ENCODE measurements at regions not wholly inside any gene's neighbourhood (a gene's known extent, or its start where the extent isn't known, plus 50 kb on each side); places are given as distances from the start of the nearest gene placed in this dataset.
"Not testable (repeated sequence)": the region's sequence is repeated elsewhere in the genome, so short reads cannot be mapped to it uniquely, and the experiment has no call there.

GRCh38 chr4:30867427-30867826 lies 147.3 kb downstream of the PCDH7 start:
- no peaks in the 10 kb centered on the region for H3K36me3 ChIP-seq (ENCODE audit: control insufficient read depth in 2 of 2, extremely low read depth in 1 of 2, insufficient read depth in 1 of 2, low read length in 1 of 2)
- POLR2A ChIA-PET: no interaction called here
- no peaks in the 10 kb centered on the region for H3K27me3 Mint-ChIP-seq
- no peak overlapping the region for H3K27ac ChIP-seq (ENCODE audit: low read length)
- DNase-seq (no peak), ATAC-seq (replicated peaks in 1 of 4) (no peak)
- no peaks in the 10 kb centered on the region for H3K4me1 Mint-ChIP-seq
- no peaks in the 10 kb centered on the region for H3K27me3 ChIP-seq (replicated peaks in 1 of 2; ENCODE audit: control insufficient read depth in 2 of 2, extremely low read depth in 1 of 2, insufficient read depth in 2 of 2, low read length in 1 of 2)
- WGBS (ENCODE audit: insufficient coverage): 95% methylated on average over 3 of the region's 3 CpGs
- H3K9me3 Mint-ChIP-seq: peaks cover 0 to 11% (median 5%) of the 10 kb centered on the region in 3 donors
- no peak overlapping the region for H3K27ac Mint-ChIP-seq
- H3K9me3 ChIP-seq: no peaks in the 10 kb centered on the region
- H3K4me1 ChIP-seq (ENCODE audit: control insufficient read depth in 1 of 2, extremely low read depth in 1 of 2, insufficient read depth in 2 of 2, low read length in 2 of 2): no peaks in the 10 kb centered on the region
- CTCF ChIA-PET: no interaction called here
- H3K4me3 Mint-ChIP-seq: no peak overlapping the region
- no peaks in the 10 kb centered on the region for H3K36me3 Mint-ChIP-seq
- H3K4me3 ChIP-seq (ENCODE audit: control insufficient read depth in 1 of 2, extremely low read depth in 1 of 2, low read length in 1 of 2): no peak overlapping the region

GRCh38 chr4:30868111-30868895 lies 148.1 kb downstream of the PCDH7 start:
- Histone ChIP-seq H3K27me3 (replicated peaks in 1 of 2; ENCODE audit: control insufficient read depth in 2 of 2, extremely low read depth in 1 of 2, insufficient read depth in 2 of 2, low read length in 1 of 2) (no peaks in the 10 kb centered on the region), H3K9me3 (no peaks in the 10 kb centered on the region), H3K4me3 (ENCODE audit: control insufficient read depth in 1 of 2, extremely low read depth in 1 of 2, low read length in 1 of 2) (no peak overlapping the region), H3K27ac (ENCODE audit: low read length) (no peak overlapping the region), H3K36me3 (ENCODE audit: control insufficient read depth in 2 of 2, extremely low read depth in 1 of 2, insufficient read depth in 1 of 2, low read length in 1 of 2) (no peaks in the 10 kb centered on the region), H3K4me1 (ENCODE audit: control insufficient read depth in 1 of 2, extremely low read depth in 1 of 2, insufficient read depth in 2 of 2, low read length in 2 of 2) (no peaks in the 10 kb centered on the region)
- Mint-ChIP-seq H3K36me3 (no peaks in the 10 kb centered on the region), H3K4me1 (no peaks in the 10 kb centered on the region), H3K9me3 (peaks cover 0 to 11% (median 8%) of the 10 kb centered on the region in 3 donors), H3K27me3 (no peaks in the 10 kb centered on the region), H3K4me3 (no peak overlapping the region), H3K27ac (no peak overlapping the region)
- ChIA-PET CTCF (interaction anchor here in 1 of 2 donors (0.6 kb wide), 1 partner anchor 1615 kb away, joined by 4 read pairs; no protein-coding TSS in a partner anchor), POLR2A (no interaction called here)
- ATAC-seq (replicated peaks in 1 of 4): no peak
- WGBS (ENCODE audit: insufficient coverage): 43% methylated on average over 1 of the region's 5 CpGs
- no peak for DNase-seq

GRCh38 chr4:30869387-30869786 lies 149.2 kb downstream of the PCDH7 start:
- whole genome bisulfite sequencing (ENCODE audit: insufficient coverage): no CpG with 5 or more reads among the region's 1 CpG
- CTCF ChIA-PET, H3K27ac Mint-ChIP-seq: not testable (repeated sequence)

GRCh38 chr4:30870513-30870912 lies 150.3 kb downstream of the PCDH7 start:
- ChIA-PET CTCF (no interaction called here), POLR2A (no interaction called here)
- no peak for DNase-seq
- H3K4me3 Mint-ChIP-seq: no peak overlapping the region
- Histone ChIP-seq H3K36me3 (ENCODE audit: control insufficient read depth in 2 of 2, extremely low read depth in 1 of 2, insufficient read depth in 1 of 2, low read length in 1 of 2) (no peaks in the 10 kb centered on the region), H3K9me3 (no peaks in the 10 kb centered on the region), H3K27ac (ENCODE audit: low read length) (no peak overlapping the region), H3K27me3 (replicated peaks in 1 of 2; ENCODE audit: control insufficient read depth in 2 of 2, extremely low read depth in 1 of 2, insufficient read depth in 2 of 2, low read length in 1 of 2) (no peaks in the 10 kb centered on the region), H3K4me1 (ENCODE audit: control insufficient read depth in 1 of 2, extremely low read depth in 1 of 2, insufficient read depth in 2 of 2, low read length in 2 of 2) (no peaks in the 10 kb centered on the region), H3K4me3 (ENCODE audit: control insufficient read depth in 1 of 2, extremely low read depth in 1 of 2, low read length in 1 of 2) (no peak overlapping the region)
- ATAC-seq (replicated peaks in 1 of 4): no peak
- H3K4me1 Mint-ChIP-seq: no peaks in the 10 kb centered on the region
- H3K9me3 Mint-ChIP-seq: peaks cover 6 to 8% (median 8%) of the 10 kb centered on the region in 3 donors
- no peaks in the 10 kb centered on the region for H3K27me3 Mint-ChIP-seq
- no peak overlapping the region for H3K27ac Mint-ChIP-seq
- H3K36me3 Mint-ChIP-seq: no peaks in the 10 kb centered on the region
- WGBS (ENCODE audit: insufficient coverage): 81% methylated on average over 2 of the region's 2 CpGs

More at GRCh38 chr4:30869387-30869786, 149.2 kb downstream of the PCDH7 start:
- H3K4me1 ChIP-seq (ENCODE audit: control insufficient read depth in 1 of 2, extremely low read depth in 1 of 2, insufficient read depth in 2 of 2, low read length in 2 of 2); H3K9me3 ChIP-seq; H3K27ac ChIP-seq (ENCODE audit: low read length); DNase-seq; ATAC-seq (replicated peaks in 1 of 4); POLR2A ChIA-PET; H3K36me3 Mint-ChIP-seq; H3K36me3 ChIP-seq (ENCODE audit: control insufficient read depth in 2 of 2, extremely low read depth in 1 of 2, insufficient read depth in 1 of 2, low read length in 1 of 2); H3K4me3 Mint-ChIP-seq; H3K4me3 ChIP-seq (ENCODE audit: control insufficient read depth in 1 of 2, extremely low read depth in 1 of 2, low read length in 1 of 2); H3K4me1 Mint-ChIP-seq; H3K27me3 Mint-ChIP-seq; H3K27me3 ChIP-seq (replicated peaks in 1 of 2; ENCODE audit: control insufficient read depth in 2 of 2, extremely low read depth in 1 of 2, insufficient read depth in 2 of 2, low read length in 1 of 2): not testable (repeated sequence)
- H3K9me3 Mint-ChIP-seq: peaks cover 0 to 11% (median 8%) of the 10 kb centered on the region in 3 donors

GRCh38 chr4:30875658-30876269 lies 155.6 kb downstream of the PCDH7 start:
- POLR2A ChIA-PET: no interaction called here
- CTCF ChIA-PET: no interaction called here
- Histone ChIP-seq H3K4me1 (ENCODE audit: control insufficient read depth in 1 of 2, extremely low read depth in 1 of 2, insufficient read depth in 2 of 2, low read length in 2 of 2) (no peaks in the 10 kb centered on the region), H3K27ac (ENCODE audit: low read length) (no peak overlapping the region), H3K9me3 (no peaks in the 10 kb centered on the region), H3K36me3 (ENCODE audit: control insufficient read depth in 2 of 2, extremely low read depth in 1 of 2, insufficient read depth in 1 of 2, low read length in 1 of 2) (no peaks in the 10 kb centered on the region), H3K4me3 (ENCODE audit: control insufficient read depth in 1 of 2, extremely low read depth in 1 of 2, low read length in 1 of 2) (no peak overlapping the region), H3K27me3 (replicated peaks in 1 of 2; ENCODE audit: control insufficient read depth in 2 of 2, extremely low read depth in 1 of 2, insufficient read depth in 2 of 2, low read length in 1 of 2) (no peaks in the 10 kb centered on the region)
- ATAC-seq (replicated peaks in 1 of 4): no peak
- Mint-ChIP-seq H3K27ac (no peak overlapping the region), H3K9me3 (peaks cover 8 to 16% (median 10%) of the 10 kb centered on the region in 3 donors), H3K36me3 (no peaks in the 10 kb centered on the region), H3K4me3 (no peak overlapping the region), H3K27me3 (no peaks in the 10 kb centered on the region), H3K4me1 (no peaks in the 10 kb centered on the region)
- DNase-seq: no peak
- whole genome bisulfite sequencing (ENCODE audit: insufficient coverage): no CpG with 5 or more reads among the region's 3 CpGs

- no peak overlapping the region for H3K4me3 Mint-ChIP-seq
- no peaks in the 10 kb centered on the region for H3K27me3 ChIP-seq (replicated peaks in 1 of 2; ENCODE audit: control insufficient read depth in 2 of 2, extremely low read depth in 1 of 2, insufficient read depth in 2 of 2, low read length in 1 of 2)
- ChIA-PET POLR2A (interaction anchor here (0.6 kb wide), 2 partner anchors 273 to 1305 kb away, joined by 3 to 5 read pairs; no protein-coding TSS in a partner anchor), CTCF (interaction anchor here (0.5 to 1.1 kb wide), 2 partner anchors 9 to 36 kb away, joined by 3 to 6 read pairs; no protein-coding TSS in a partner anchor)
- peaks cover 11 to 29% (median 14%) of the 10 kb centered on the region in 3 donors for H3K9me3 Mint-ChIP-seq
- no peaks in the 10 kb centered on the region for H3K4me1 ChIP-seq (ENCODE audit: control insufficient read depth in 1 of 2, extremely low read depth in 1 of 2, insufficient read depth in 2 of 2, low read length in 2 of 2)
- ATAC-seq (replicated peaks in 1 of 4): no peak
- no peak overlapping the region for H3K4me3 ChIP-seq (ENCODE audit: control insufficient read depth in 1 of 2, extremely low read depth in 1 of 2, low read length in 1 of 2)
- H3K36me3 ChIP-seq (ENCODE audit: control insufficient read depth in 2 of 2, extremely low read depth in 1 of 2, insufficient read depth in 1 of 2, low read length in 1 of 2): no peaks in the 10 kb centered on the region
- no peaks in the 10 kb centered on the region for H3K4me1 Mint-ChIP-seq
- H3K27me3 Mint-ChIP-seq: no peaks in the 10 kb centered on the region
- no peak overlapping the region for H3K27ac ChIP-seq (ENCODE audit: low read length)
- no peak overlapping the region for H3K27ac Mint-ChIP-seq
- H3K36me3 Mint-ChIP-seq: no peaks in the 10 kb centered on the region
- no peak for DNase-seq
- H3K9me3 ChIP-seq: no peaks in the 10 kb centered on the region
Measured at GRCh38 chr4:30879855-30880598, 159.9 kb downstream of the PCDH7 start.
